Fibroblast of gingiva (primary cell): ENCODE measurements at regions not wholly inside any gene's neighbourhood (a gene's known extent, or its start where the extent isn't known, plus 50 kb on each side); places are given as distances from the start of the nearest gene placed in this dataset.

Experiments
- DNase-seq: peaks from one replicate; pipeline ENCODE4 v3.0.0-alpha.2; 2011; ENCODE audit warnings: low read depth

DNA sequence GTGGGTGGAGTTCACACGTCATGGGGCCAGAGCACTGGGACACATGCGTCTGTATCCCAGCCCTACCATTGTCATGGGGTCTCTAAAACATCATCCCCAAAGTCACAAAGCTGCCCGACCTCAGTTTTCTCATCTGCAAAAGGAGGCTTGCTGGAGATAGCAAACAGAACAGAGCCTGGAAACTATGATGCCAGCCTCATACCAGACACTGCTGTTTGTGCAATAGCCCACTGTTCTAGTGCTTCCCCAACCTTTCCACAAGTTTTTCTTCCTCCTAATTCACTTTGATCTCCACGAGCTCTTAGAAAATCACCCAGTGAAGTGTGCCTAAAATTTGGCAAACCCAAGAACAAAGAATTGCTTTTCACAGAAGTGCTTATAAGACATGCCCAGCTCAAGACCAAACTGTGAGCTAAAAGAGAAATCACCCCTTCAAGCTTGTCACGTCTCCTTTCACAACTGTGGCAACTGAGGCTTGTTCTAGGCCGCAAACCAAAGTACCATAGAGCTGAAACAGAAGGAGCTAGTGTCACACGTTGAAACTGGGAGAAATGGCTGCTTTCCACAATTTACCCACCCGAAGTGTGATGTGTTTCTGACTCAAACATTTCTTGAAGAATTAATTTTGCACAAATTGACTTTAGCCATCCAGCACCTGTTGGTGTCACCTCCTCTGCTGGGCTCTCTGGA is 162.7 kb upstream of the ID2 start:
- DNase-seq, result no peak

GRCh38 chr2:8520791-8521344 is 161.0 kb upstream of the ID2 start:
- DNase-seq, result no peak

- no peak for DNase-seq
Observed at GRCh38 chr2:8522687-8523086, 159.2 kb upstream of the ID2 start.

GRCh38 chr2:8524388-8524787 is 157.5 kb upstream of the ID2 start:
- no peak for DNase-seq

- no peak for DNase-seq
Observed at GRCh38 chr2:8524823-8525222, 157.0 kb upstream of the ID2 start.

GRCh38 chr2:8525236-8525581 is 156.6 kb upstream of the ID2 start:
- DNase-seq, result no peak

GRCh38 chr2:8525582-8526402 is 156.1 kb upstream of the ID2 start:
- no peak for DNase-seq

DNA sequence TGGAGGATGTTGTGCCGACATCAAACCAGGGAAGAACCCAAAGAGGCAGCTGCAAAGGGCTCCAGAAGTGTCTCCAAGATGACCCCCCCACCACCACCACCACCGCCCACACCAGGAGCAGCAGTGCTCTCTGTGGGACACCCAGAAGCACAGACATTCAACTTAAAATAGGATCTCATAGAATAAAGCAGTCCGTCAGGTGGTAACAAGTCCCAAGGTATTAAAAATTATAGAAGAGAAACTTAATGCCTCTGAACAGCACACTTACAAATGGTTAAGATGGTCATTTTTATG is 155.5 kb upstream of the ID2 start:
- DNase-seq, result no peak

DNA sequence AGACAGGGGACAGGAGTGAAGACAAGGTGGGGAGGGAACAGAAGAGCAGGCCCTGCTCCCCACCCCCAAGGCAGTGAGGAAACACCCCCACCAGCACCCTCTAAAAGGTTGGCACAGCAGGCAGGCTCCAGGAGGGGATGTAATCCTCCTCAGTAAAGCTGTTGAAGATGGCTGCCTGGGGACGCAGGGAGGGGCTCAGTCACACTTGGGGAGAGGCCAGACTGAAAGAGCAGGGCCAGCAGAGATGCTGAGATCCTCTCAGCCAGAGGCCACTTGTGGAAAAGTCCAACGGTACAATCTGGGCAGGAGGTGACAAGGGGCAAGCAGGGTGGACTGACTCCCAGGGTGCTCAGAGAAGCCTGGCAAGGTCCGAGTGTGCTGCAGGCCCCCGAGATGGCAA is 154.8 kb upstream of the ID2 start:
- no peak for DNase-seq

DNA sequence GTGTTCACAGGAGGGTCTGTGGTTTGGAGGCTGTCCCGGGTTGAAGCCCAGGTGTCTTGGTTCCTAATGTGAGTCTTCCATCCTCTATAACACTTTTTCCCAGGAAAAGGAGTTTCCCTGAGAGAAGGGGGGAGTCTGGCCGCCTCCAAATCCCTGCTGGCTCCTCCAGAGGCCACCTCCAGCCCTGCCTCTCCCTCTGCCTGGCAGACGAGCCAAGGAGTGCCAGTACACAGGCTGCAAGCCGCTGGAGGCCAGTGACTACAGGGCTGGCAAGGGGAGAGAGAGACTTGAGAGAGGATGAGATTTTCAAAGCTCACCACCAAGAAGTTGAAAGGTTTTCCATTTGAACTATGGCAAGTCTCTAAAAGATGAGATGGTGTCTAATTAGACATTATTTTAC is 154.2 kb upstream of the ID2 start:
- DNase-seq, result no peak

DNA sequence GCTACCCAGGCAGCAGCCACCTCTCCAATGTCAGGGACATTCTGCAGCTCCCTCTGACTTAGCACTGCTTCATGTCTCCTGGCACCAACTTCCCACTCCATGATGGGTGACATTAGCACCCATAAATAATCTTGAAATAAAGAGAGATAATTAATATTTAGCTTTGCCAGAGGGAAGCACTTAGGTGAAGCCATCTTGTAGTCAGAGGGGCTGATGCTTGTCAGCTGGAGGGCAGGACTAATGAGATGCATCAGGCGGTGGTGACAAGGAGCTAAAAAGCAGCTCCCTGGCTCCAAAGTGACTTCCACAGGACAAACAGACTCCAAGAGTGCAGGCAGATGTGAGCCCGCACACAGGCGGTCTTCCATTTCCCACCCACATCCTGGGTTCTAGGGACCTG is 153.0 kb upstream of the ID2 start:
- DNase-seq, result no peak

DNA sequence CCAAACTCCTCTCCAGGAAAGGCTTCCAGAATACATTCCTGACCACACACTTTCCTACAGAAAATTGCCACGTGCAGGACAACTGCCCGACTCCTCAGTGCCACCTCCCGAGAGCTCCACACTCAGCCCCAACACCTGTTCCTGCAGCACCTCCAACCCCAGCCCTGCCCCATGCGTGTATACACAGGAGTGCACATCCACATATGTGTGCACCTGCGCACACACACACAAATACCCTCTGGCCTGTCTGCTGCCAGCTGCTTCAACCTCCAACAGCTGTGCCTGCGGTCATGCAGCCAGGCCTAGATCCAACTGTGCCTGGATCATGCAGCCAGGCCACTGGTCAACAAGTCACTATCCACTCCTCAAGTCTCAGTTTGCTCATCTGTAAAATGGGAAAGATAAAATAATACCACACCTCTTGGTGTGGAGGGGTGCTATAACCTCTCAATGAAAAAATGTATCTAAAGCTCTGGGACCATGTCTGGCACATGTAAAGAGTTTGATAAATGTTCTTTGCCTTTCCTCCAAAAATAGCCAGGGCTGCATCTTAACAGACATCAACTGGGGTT is 152.1 kb upstream of the ID2 start:
- no peak for DNase-seq

- no peak for DNase-seq
Observed at GRCh38 chr2:8531481-8531880, 150.4 kb upstream of the ID2 start.

DNA sequence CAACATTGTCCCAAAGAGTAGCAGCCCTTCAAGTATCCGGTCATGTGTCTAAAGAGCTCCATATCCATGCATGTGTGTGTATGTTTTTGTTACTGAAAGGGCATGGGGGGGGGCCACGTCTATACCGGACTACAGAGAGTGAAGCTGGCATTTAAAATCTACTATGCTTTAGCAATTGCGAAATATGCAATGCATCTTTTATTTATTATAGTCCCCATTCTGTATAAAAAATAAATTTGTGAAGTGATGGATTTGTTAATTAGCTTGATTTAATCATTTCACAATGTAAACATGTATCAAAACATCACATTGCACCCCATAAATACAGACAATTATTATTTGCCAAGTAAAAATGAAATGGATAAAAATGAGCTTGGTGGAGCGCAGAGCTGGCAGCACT is 149.4 kb upstream of the ID2 start:
- DNase-seq, result no peak

- no peak for DNase-seq
Observed at GRCh38 chr2:8533923-8534322, 147.9 kb upstream of the ID2 start.

- DNase-seq, result no peak
Observed at GRCh38 chr2:8534386-8534728, 147.5 kb upstream of the ID2 start.

- peak; percentile 18 for DNase-seq
Observed at GRCh38 chr2:8534729-8535468, 147.0 kb upstream of the ID2 start.

DNA sequence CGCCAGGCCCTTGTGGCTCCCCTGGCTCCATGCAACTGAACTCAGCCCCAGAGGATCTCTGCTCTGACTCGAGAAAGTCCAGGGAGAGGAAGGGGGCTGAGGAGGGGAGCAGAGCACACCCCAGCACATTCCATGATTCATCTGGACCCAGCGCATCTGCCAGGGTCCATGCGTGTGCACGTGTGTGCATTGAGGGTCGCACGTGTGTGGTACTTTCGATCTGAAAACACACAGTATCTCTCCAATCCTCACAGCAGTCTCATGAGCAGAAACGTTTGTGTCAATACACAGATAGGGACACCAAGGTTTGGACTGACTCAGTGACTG is 146.4 kb upstream of the ID2 start:
- no peak for DNase-seq

DNA sequence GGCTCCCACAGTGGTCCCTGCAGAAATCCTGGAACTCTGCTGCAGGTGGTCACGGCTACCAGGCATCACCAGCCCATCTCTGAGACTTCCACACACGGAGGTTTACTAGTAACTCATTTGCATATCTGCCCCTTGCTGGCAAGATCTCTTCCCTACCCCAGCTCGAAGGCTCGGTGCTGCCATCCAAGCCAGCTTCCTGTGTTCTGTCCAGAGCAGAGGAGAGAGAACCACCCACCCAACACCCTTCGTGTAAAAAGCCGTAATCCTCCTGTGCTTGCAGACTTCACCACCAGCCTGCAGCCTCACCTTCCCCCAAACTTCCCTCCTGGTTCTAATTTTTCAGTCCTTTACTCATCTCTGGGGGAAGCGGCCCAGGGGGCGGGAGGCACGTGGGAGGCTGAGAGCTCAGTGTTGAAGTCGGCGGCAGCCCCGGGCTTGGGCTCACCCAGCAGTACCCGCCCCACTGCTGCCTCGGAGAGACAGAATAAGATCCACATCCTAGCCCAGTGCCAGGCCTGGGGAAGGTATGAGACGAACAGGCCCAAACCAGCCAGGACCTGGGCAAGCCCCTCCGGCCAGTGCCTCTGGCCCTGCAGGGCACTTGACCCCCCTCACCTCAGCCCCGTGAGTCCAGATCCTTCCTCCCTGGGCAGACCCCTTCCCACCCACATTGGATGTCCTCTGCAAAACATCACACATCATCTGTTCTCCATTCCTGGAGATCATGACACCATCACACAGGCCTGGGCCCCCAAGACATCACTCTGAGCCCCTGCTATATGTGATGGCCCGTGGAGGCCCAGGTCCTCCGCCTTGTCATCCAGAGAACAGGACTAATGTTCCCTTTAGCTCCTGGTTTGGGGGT is 145.8 kb upstream of the ID2 start:
- DNase-seq, result no peak

- DNase-seq, result no peak
Observed at GRCh38 chr2:8536686-8537561, 144.9 kb upstream of the ID2 start.

GRCh38 chr2:8537562-8538155 is 144.2 kb upstream of the ID2 start:
- DNase-seq, result no peak
